ENCODE measurements at regions not wholly inside any gene's neighbourhood (a gene's known extent, or its start where the extent isn't known, plus 50 kb on each side); places are given as distances from the start of the nearest gene placed in this dataset.

DNA sequence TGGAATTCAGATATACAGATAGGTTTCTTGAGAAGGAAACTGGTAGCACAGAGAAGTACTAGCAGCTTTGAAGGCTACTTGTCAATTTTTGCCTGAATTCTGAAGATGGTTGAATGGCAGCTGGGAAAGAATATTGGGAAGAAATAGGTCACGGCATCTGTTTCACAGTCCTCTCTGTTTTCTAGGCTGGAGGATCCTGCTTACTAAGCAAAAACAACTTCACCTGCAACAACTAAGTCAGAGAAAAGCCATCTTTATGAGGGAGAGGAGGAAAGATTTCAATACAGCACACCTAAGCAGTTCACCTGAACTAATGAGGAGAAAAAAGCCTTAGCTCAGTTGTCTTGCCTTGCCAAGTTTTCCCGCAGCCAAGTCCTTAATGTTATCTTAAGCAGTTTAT, 975.5 kb upstream of the EPHA7 start:
- TF ChIP-seq ZFX (IDR thresholded peaks at IDR 0.05) (no peak), CTCF (conservative IDR thresholded peaks at IDR 0.05) (no peak)
- no peak overlapping the region for H3K27ac ChIP-seq

DNA sequence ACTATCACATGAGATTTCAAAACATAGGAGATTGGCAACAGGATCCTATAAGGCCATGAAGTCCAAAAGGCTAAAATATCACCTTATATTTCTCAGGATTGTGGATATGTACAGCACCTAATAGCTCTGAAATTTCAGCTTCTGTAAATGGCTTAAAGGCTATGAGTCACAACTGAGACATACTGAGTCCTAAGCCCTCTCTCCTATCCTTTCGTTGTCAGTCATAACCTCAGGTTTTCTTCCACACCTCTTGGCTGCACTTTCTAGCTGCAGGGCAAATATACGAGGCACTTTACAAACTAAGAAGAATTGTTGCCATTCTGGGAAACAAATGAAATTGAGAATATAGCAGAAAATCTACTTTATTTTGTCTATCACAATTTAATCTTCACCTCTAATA, 969.9 kb upstream of the EPHA7 start:
- no peak overlapping the region for H3K27ac ChIP-seq
- TF ChIP-seq CTCF (conservative IDR thresholded peaks at IDR 0.05) (no peak), ZFX (IDR thresholded peaks at IDR 0.05) (no peak)

GRCh38 chr6:94377835-94378234, 958.5 kb upstream of the EPHA7 start:
- no peak for TF ChIP-seq ZFX (IDR thresholded peaks at IDR 0.05)
- no peak for TF ChIP-seq CTCF (conservative IDR thresholded peaks at IDR 0.05)

GRCh38 chr6:94376876-94377275, 957.5 kb upstream of the EPHA7 start:
- TF ChIP-seq ZFX (IDR thresholded peaks at IDR 0.05) (no peak), CTCF (conservative IDR thresholded peaks at IDR 0.05) (no peak)
- no peak overlapping the region for H3K27ac ChIP-seq

More at GRCh38 chr6:94377835-94378234, 958.5 kb upstream of the EPHA7 start:
- no peak overlapping the region for H3K27ac ChIP-seq

- H3K27ac ChIP-seq: no peak overlapping the region
- no peak for TF ChIP-seq CTCF (conservative IDR thresholded peaks at IDR 0.05)
- no peak for TF ChIP-seq ZFX (IDR thresholded peaks at IDR 0.05)
Measured at GRCh38 chr6:94372229-94372628, 952.9 kb upstream of the EPHA7 start.

DNA sequence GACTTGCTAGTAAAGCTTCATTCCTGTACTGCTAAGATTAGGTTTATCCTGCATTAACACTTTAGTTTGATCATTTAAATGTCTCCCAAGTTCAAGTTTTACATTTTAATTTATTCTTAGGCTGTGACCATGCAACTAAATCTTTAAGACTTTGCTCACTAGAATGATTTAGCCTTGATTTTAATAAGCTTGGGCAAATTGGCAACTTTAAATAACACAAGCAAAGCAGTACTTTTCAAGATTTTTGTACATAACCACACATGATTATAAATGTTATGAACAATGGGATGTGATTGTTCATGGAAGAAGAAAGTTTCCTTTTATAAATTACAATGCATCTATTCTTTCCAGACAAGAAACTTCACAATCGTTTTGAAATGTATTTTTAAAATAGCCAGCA, 948.0 kb upstream of the EPHA7 start:
- TF ChIP-seq ZFX (IDR thresholded peaks at IDR 0.05) (no peak), CTCF (conservative IDR thresholded peaks at IDR 0.05) (no peak)
- no peak overlapping the region for H3K27ac ChIP-seq

GRCh38 chr6:94362061-94362864, 942.9 kb upstream of the EPHA7 start:
- TF ChIP-seq CTCF (conservative IDR thresholded peaks at IDR 0.05) (no peak), ZFX (IDR thresholded peaks at IDR 0.05) (no peak)
- H3K27ac ChIP-seq: no peak overlapping the region
